Smooth muscle cell (in vitro differentiated cells): ENCODE measurements at regions not wholly inside any gene's neighbourhood (a gene's known extent, or its start where the extent isn't known, plus 50 kb on each side); places are given as distances from the start of the nearest gene placed in this dataset.
A peak's percentile ranks its signal among the peaks of the same experiment; 100 is the strongest.

ENCODE experiments used
- DNase-seq: peaks from one replicate; lab custom pipeline; 2025; ENCODE audit not compliant: unreplicated experiment; lab: John Stamatoyannopoulos, UW
- H2AFZ ChIP-seq: fragments of 200-600 bp; sonication (generic); 2 replicates; pipeline ENCODE4 v1.6.0; 2016; ENCODE audit warnings: antibody characterized with exemption, low read depth, mild to moderate bottlenecking
- H3F3A ChIP-seq: fragments of 200-600 bp; sonication (generic); 2 replicates; pipeline ENCODE4 v1.6.0; 2017; ENCODE audit warnings: antibody characterized with exemption, low read depth
- H3K27ac ChIP-seq: fragments of 200-600 bp; sonication (generic); 2 replicates; pipeline ENCODE4 v1.5.1; 2016; ENCODE audit warnings: low read depth, mild to moderate bottlenecking
- H3K27me3 ChIP-seq: fragments of 200-600 bp; sonication (generic); 2 replicates; pipeline ENCODE4 v1.6.1; 2016; ENCODE audit warnings: low read depth, mild to moderate bottlenecking
- H3K36me3 ChIP-seq: fragments of 200-600 bp; sonication (generic); 2 replicates; pipeline ENCODE4 v1.5.1; 2016; ENCODE audit warnings: low read depth
- H3K4me1 ChIP-seq: fragments of 200-600 bp; sonication (generic); 2 replicates; pipeline ENCODE4 v1.5.1; 2016; ENCODE audit warnings: low read depth
- H3K4me2 ChIP-seq: fragments of 200-600 bp; sonication (generic); 2 replicates; pipeline ENCODE4 v1.6.0; 2016; ENCODE audit warnings: mild to moderate bottlenecking
- H3K4me3 ChIP-seq: fragments of 200-600 bp; sonication (generic); 2 replicates; pipeline ENCODE4 v1.5.1; 2016; ENCODE audit warnings: mild to moderate bottlenecking
- H3K79me2 ChIP-seq: fragments of 200-600 bp; sonication (generic); 2 replicates; pipeline ENCODE4 v1.6.0; 2016; ENCODE audit warnings: low read depth, mild to moderate bottlenecking
- H3K9ac ChIP-seq: fragments of 200-600 bp; sonication (generic); 2 replicates; pipeline ENCODE4 v1.6.0; 2016; ENCODE audit warnings: low read depth
- H3K9me3 ChIP-seq: fragments of 200-600 bp; sonication (generic); replicated peaks from 2 replicates; pipeline ENCODE4 v1.5.1; 2016; ENCODE audit warnings: low read depth
- H4K20me1 ChIP-seq: fragments of 200-600 bp; sonication (generic); 2 replicates; pipeline ENCODE4 v1.6.0; 2016; ENCODE audit warnings: low read depth
- CTCF ChIP-seq: fragments of 200-600 bp; sonication (generic); IDR thresholded peaks from 2 replicates; pipeline ENCODE4 v1.5.1; 2017; ENCODE audit warnings: borderline replicate concordance, mild to moderate bottlenecking, antibody characterized with exemption; ENCODE audit not compliant: insufficient read depth, poor library complexity, severe bottlenecking
- WGBS: methylation state at CpG from one replicate; pipeline ENCODE4 v1.1.7; 2016; ENCODE audit warnings: low lambda C conversion rate; 5-methylcytosine and 5-hydroxymethylcytosine counted together

GRCh38 chr2:78780864-78781583, 244.5 kb upstream of the REG3G start:
- WGBS = 56% methylated on average over 7 of the region's 7 CpGs
- Histone ChIP-seq H3K27me3 (no peaks in the 10 kb centered on the region), H3K79me2 (no peaks in the 10 kb centered on the region), H3K4me3 (peak overlapping the region; percentile 39), H4K20me1 (no peaks in the 10 kb centered on the region), H3K4me1 (peaks cover 5% of the 10 kb centered on the region), H3K4me2 (peak overlapping the region; percentile 88), H3K9ac (peak overlapping the region; percentile 43), H3F3A (peaks cover 17% of the 10 kb centered on the region), H2AFZ (peak overlapping the region; percentile 75), H3K27ac (peak overlapping the region; percentile 74), H3K36me3 (no peaks in the 10 kb centered on the region), H3K9me3 (no peaks in the 10 kb centered on the region)
- DNase-seq = no peak
- no peak for TF ChIP-seq CTCF

GRCh38 chr2:78782196-78782595, 243.3 kb upstream of the REG3G start:
- no peak for TF ChIP-seq CTCF

DNA sequence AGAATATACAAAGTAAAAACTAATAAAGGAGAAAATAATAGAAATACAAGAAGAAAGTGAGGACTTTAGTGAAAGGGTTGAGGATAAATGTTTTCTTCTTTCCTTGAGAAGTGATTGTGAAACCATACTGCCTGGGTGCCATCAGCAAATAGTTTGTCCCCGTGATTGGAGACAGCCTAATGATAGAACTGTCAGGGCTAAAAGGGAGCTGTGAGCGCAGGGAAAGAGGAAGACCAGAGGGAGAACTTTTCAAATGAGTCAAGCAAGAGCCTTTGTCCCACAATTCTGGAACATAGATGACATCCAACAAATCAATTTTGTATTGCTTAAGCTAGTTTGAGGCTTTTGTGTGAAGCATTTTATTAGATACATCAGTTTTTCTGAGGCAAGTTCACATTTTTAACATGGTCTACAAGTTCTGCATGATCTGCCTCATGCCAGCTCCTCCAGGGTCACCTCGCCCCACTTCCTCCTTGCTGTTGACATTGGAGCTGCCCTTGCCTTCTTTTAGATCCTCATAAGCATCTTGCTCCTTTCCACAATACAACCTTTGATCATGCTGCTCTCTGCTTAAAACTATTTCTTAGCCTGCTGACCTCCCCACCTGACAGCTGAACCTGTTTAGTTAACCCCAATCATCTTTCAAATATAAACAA, 213.4 kb upstream of the REG3G start:
- H3K9me3 ChIP-seq = no peaks in the 10 kb centered on the region
- no peak for DNase-seq
- WGBS = 82% methylated on average over 3 of the region's 3 CpGs
- no peak for TF ChIP-seq CTCF
- H3K4me1 ChIP-seq = no peaks in the 10 kb centered on the region
- H3K27ac ChIP-seq = no peak overlapping the region
- no peaks in the 10 kb centered on the region for H3K79me2 ChIP-seq
- H3F3A ChIP-seq = no peaks in the 10 kb centered on the region
- H3K9ac ChIP-seq = no peak overlapping the region
- H4K20me1 ChIP-seq = no peaks in the 10 kb centered on the region
- H3K4me3 ChIP-seq = no peak overlapping the region
- H3K4me2 ChIP-seq = no peak overlapping the region
- H3K36me3 ChIP-seq = no peaks in the 10 kb centered on the region
- H3K27me3 ChIP-seq = no peaks in the 10 kb centered on the region
- H2AFZ ChIP-seq = no peak overlapping the region

More at GRCh38 chr2:78782196-78782595, 243.3 kb upstream of the REG3G start:
- peaks cover 5% of the 10 kb centered on the region for H3K4me1 ChIP-seq
- no peaks in the 10 kb centered on the region for H3K79me2 ChIP-seq
- H2AFZ ChIP-seq = no peak overlapping the region
- H3K9ac ChIP-seq = no peak overlapping the region
- no peak overlapping the region for H3K27ac ChIP-seq
- no peaks in the 10 kb centered on the region for H3K9me3 ChIP-seq
- H3K36me3 ChIP-seq = no peaks in the 10 kb centered on the region
- H3K27me3 ChIP-seq = no peaks in the 10 kb centered on the region
- peaks cover 17% of the 10 kb centered on the region for H3F3A ChIP-seq
- DNase-seq = no peak
- whole genome bisulfite sequencing = 93% methylated on average over 4 of the region's 4 CpGs
- no peak overlapping the region for H3K4me3 ChIP-seq
- no peak overlapping the region for H3K4me2 ChIP-seq
- H4K20me1 ChIP-seq = no peaks in the 10 kb centered on the region
